Retinal pigment epithelial cell (primary cell): ENCODE measurements at regions not wholly inside any gene's neighbourhood (a gene's known extent, or its start where the extent isn't known, plus 50 kb on each side); places are given as distances from the start of the nearest gene placed in this dataset.

ENCODE experiments used
- DNase-seq: peaks from one replicate; pipeline ENCODE4 v3.0.0-alpha.2; 2010; ENCODE audit warnings: low read depth
- H3K4me3 ChIP-seq: 2 replicates; pipeline ENCODE4 v1.5.1; 2011; ENCODE audit warnings: mild to moderate bottlenecking, low read length, control low read depth, moderate library complexity
- CTCF ChIP-seq: conservative IDR thresholded peaks from 2 replicates; pipeline ENCODE4 v1.5.1; 2011; ENCODE audit warnings: low read depth, low read length, control low read depth, inconsistent platforms

- TF ChIP-seq CTCF = no peak
- peak; percentile 16 for DNase-seq
- no peak overlapping the region for H3K4me3 ChIP-seq
Measured at GRCh38 chr17:71703701-71704100, 417.1 kb upstream of the SOX9 start.

DNA sequence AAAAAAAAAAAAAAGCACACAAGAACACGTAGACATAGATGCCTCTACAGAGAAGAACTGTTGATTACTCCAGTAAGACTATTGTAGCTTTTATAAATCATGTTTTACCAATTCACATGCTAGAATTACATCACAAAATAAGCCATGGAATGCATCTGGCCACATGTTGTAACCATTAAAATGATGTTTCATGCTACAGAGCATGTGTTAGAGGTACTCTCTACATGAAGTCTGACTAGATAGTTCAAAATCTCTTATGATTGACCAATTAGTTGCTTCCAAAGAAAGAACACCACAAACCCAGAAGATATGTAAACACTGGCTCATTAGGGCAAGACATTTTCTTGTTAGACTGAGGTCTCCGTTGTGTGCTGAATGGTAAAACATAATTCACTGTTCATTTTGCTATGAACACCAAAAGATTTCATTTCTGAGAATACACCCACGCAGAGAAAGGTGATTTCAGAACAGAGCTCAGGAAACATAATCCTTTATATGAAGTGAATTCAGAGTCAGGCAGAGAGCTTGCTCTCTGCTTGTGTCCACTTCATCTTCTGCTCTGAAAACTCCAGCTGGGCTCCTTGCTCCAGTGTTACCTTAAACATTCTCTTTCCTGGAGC, 411.4 kb upstream of the SOX9 start:
- no peak for DNase-seq
- H3K4me3 ChIP-seq = no peak overlapping the region
- no peak for TF ChIP-seq CTCF

- no peak overlapping the region for H3K4me3 ChIP-seq
- no peak for TF ChIP-seq CTCF
- no peak for DNase-seq
Measured at GRCh38 chr17:71709946-71710345, 410.9 kb upstream of the SOX9 start.

DNA sequence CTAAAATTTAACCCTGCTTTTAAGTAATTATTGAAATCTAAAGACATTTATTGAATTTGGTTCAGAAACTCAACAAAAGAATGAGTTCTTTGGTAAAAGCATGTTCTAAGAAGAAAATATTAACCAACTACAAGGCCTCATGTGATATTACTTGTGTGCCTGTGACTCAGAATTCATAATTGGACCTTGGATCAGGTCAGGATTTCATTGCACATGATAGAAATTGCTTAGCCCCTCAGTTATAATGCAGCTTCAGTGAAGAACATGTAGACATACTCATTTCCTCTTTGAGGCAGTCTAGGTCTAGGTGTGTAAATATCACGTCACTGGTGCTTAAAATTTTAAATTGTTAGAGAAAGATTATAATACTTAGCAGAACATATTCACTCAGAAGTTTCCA, 410.0 kb upstream of the SOX9 start:
- DNase-seq = peak; percentile 16
- no peak for TF ChIP-seq CTCF
- no peak overlapping the region for H3K4me3 ChIP-seq

- no peak for TF ChIP-seq CTCF
- DNase-seq = no peak
- no peak overlapping the region for H3K4me3 ChIP-seq
Measured at GRCh38 chr17:71713846-71714245, 407.0 kb upstream of the SOX9 start.

DNA sequence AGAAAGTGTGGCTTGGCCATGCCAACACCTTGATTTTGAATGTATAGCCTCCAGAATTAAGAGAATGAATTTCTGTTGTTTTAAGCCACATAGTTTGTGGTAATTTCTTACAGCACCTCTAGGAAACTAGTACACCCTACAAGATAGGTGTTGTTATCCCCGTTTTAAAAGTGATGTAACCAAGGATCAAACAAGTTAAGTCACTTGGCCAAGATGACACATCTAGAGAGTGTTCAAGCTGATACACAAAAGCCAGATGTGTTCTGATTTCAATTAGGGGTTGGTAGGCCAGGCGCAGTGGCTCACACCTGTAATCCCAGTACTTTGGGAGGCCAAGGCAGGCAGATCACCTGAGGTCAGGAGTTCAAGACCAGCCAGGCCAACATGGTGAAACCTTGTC, 396.5 kb upstream of the SOX9 start:
- DNase-seq = no peak
- H3K4me3 ChIP-seq = no peak overlapping the region
- TF ChIP-seq CTCF = no peak

DNA sequence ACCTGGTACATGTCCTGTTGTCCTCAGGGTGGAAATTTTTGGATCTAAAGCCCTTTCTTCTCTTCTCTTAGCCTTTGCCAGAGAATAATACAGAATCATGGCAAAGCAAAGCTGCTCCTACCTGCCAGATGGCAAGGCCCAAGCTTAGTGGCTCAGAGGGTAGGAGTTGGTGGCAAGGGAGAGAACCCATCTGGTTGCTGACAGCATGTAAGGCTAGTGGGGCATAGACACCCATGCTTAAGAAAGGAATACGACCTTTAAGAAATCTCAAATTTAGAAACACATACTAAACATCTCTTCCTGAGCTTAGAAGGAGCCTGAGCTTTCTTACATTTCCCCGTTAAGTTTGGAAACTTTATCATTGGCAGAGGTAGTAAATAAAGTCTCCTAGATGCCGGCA, 395.0 kb upstream of the SOX9 start:
- H3K4me3 ChIP-seq = no peak overlapping the region
- DNase-seq = no peak
- no peak for TF ChIP-seq CTCF
